ENCODE measurements at regions not wholly inside any gene's neighbourhood (a gene's known extent, or its start where the extent isn't known, plus 50 kb on each side); places are given as distances from the start of the nearest gene placed in this dataset.

- DNase-seq (ENCODE audit: low spot score), result no peak
Observed at GRCh38 chr2:183284606-183285005, 160.4 kb downstream of the NUP35 start.

- DNase-seq (ENCODE audit: low spot score), result no peak
Observed at GRCh38 chr2:183291436-183291835, 167.2 kb downstream of the NUP35 start.

GRCh38 chr2:183292028-183292427 is 167.8 kb downstream of the NUP35 start:
- DNase-seq (ENCODE audit: low spot score), result no peak

- DNase-seq (ENCODE audit: low spot score), result no peak
Observed at GRCh38 chr2:183339311-183339710, 215.1 kb downstream of the NUP35 start.

GRCh38 chr2:183341057-183341456 is 216.8 kb downstream of the NUP35 start:
- no peak for DNase-seq (ENCODE audit: low spot score)

GRCh38 chr2:183347969-183348368 is 223.7 kb downstream of the NUP35 start:
- no peak for DNase-seq (ENCODE audit: low spot score)

GRCh38 chr2:183348492-183348891 is 224.2 kb downstream of the NUP35 start:
- no peak for DNase-seq (ENCODE audit: low spot score)

GRCh38 chr2:183349091-183349490 is 224.8 kb downstream of the NUP35 start:
- DNase-seq (ENCODE audit: low spot score), result no peak

- no peak for DNase-seq (ENCODE audit: low spot score)
Observed at GRCh38 chr2:183359867-183360266, 235.6 kb downstream of the NUP35 start.

- no peak for DNase-seq (ENCODE audit: low spot score)
Observed at GRCh38 chr2:183371545-183371944, 247.3 kb downstream of the NUP35 start.

- no peak for DNase-seq (ENCODE audit: low spot score)
Observed at GRCh38 chr2:183375821-183376220, 251.6 kb downstream of the NUP35 start.

- no peak for DNase-seq (ENCODE audit: low spot score)
Observed at GRCh38 chr2:183383854-183384253, 259.6 kb downstream of the NUP35 start.

- no peak for DNase-seq (ENCODE audit: low spot score)
Observed at GRCh38 chr2:183389546-183390080, 265.4 kb downstream of the NUP35 start.

GRCh38 chr2:183390109-183390508 is 265.9 kb downstream of the NUP35 start:
- DNase-seq (ENCODE audit: low spot score), result no peak

GRCh38 chr2:183404392-183404791 is 280.1 kb downstream of the NUP35 start:
- no peak for DNase-seq (ENCODE audit: low spot score)

- DNase-seq (ENCODE audit: low spot score), result no peak
Observed at GRCh38 chr2:183408562-183408961, 284.3 kb downstream of the NUP35 start.

GRCh38 chr2:183409662-183410061 is 285.4 kb downstream of the NUP35 start:
- no peak for DNase-seq (ENCODE audit: low spot score)

GRCh38 chr2:183416753-183417152 is 292.5 kb downstream of the NUP35 start:
- no peak for DNase-seq (ENCODE audit: low spot score)

GRCh38 chr2:183426825-183427224 is 302.6 kb downstream of the NUP35 start:
- DNase-seq (ENCODE audit: low spot score), result no peak

- DNase-seq (ENCODE audit: low spot score), result no peak
Observed at GRCh38 chr2:183427558-183427957, 303.3 kb downstream of the NUP35 start.

GRCh38 chr2:183428881-183429280 is 304.6 kb downstream of the NUP35 start:
- no peak for DNase-seq (ENCODE audit: low spot score)

- no peak for DNase-seq (ENCODE audit: low spot score)
Observed at GRCh38 chr2:183438541-183438940, 314.3 kb downstream of the NUP35 start.

GRCh38 chr2:183455056-183455455 is 330.8 kb downstream of the NUP35 start:
- DNase-seq (ENCODE audit: low spot score), result no peak

GRCh38 chr2:183456177-183456576 is 331.9 kb downstream of the NUP35 start:
- DNase-seq (ENCODE audit: low spot score), result no peak

- DNase-seq (ENCODE audit: low spot score), result no peak
Observed at GRCh38 chr2:183458460-183458859, 334.2 kb downstream of the NUP35 start.

Data from ureter (tissue), 1 donor.